ENCODE measurements at regions not wholly inside any gene's neighbourhood (a gene's known extent, or its start where the extent isn't known, plus 50 kb on each side); places are given as distances from the start of the nearest gene placed in this dataset.

DNA sequence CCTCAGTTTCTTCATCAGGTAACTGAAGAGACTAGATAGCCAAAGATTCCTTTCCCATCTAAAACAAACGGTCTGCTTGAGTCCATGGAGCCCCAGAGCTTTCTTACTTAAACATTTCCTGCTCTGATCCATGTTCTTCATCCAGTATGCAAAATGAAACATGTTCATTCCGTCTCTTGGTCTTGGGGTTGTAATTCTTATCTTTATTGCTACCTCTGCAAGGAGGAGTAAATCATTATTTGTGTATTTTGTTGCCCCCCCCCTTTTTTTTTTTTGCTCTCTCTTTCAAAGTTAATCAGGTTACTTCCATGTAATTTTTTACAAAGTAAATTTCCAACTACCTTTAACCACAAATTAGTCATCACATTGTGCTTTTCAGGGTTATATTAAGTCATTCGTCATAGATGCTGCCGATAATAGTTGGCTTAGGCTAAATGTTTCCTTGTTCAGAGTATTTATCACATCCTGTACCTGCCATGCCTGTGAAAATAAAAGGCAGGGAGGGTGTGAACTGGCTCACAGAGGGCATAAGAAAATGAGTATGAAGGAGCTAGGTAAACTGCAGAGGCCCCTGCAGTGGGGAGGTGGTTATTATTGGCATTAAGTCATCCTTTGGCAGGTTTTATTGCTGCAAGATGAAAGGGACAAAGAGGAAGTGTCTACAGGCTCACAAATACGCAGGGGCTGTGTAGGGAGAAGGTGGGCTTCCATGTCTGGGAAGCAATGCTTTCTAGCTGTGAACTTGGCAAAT lies 76.7 kb upstream of the HS3ST1 start (continued):
- no peak for TF ChIP-seq CTCF (conservative IDR thresholded peaks at IDR 0.05; ENCODE audit: low read depth in 2 of 2)
- TF ChIP-seq ZNF331 (CRISPR knock-in tag; IDR thresholded peaks at IDR 0.05; ENCODE audit: low read depth): no peak
- TF ChIP-seq, protein P1, sequence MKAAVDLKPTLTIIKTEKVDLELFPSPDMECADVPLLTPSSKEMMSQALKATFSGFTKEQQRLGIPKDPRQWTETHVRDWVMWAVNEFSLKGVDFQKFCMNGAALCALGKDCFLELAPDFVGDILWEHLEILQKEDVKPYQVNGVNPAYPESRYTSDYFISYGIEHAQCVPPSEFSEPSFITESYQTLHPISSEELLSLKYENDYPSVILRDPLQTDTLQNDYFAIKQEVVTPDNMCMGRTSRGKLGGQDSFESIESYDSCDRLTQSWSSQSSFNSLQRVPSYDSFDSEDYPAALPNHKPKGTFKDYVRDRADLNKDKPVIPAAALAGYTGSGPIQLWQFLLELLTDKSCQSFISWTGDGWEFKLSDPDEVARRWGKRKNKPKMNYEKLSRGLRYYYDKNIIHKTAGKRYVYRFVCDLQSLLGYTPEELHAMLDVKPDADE (IDR thresholded peaks at IDR 0.05): no peak

- DNase-seq (ENCODE audit: low spot score): no peak
- Histone ChIP-seq H4K20me1 (replicated peaks; ENCODE audit: insufficient read depth) (no peaks in the 10 kb centered on the region), H3K36me3 (ENCODE audit: insufficient read depth) (no peaks in the 10 kb centered on the region), H3F3A (replicated peaks; ENCODE audit: low read depth) (no peaks in the 10 kb centered on the region), H3K27me3 (ENCODE audit: insufficient read depth) (no peaks in the 10 kb centered on the region), H3K4me1 (ENCODE audit: insufficient read depth) (no peaks in the 10 kb centered on the region), H3K9me2 (ENCODE audit: insufficient read depth) (peaks cover 4% of the 10 kb centered on the region), H3K4me3 (no peak overlapping the region), H3K27ac (ENCODE audit: low read depth) (no peak overlapping the region), H2AFZ (no peak overlapping the region; the same call in 1 of the 2 replicates), H3K4me2 (no peak overlapping the region), H3K79me2 (replicated peaks; ENCODE audit: insufficient read depth) (no peaks in the 10 kb centered on the region)
- Mint-ChIP-seq H3K4me1 (no peaks in the 10 kb centered on the region), H3K4me3 (no peak overlapping the region), H3K9me3 (no peaks in the 10 kb centered on the region), H3K36me3 (ENCODE audit: low read depth) (no peaks in the 10 kb centered on the region), H3K27me3 (ENCODE audit: insufficient read depth, low read depth, poor library complexity) (peaks cover 5% of the 10 kb centered on the region), H3K27ac (no peak overlapping the region)
- ATAC-seq: no peak
- TF ChIP-seq ZNF462 (CRISPR knock-in tag; IDR thresholded peaks at IDR 0.05) (no peak), EZH2 (IDR thresholded peaks at IDR 0.05; ENCODE audit: low read depth, unreplicated experiment) (no peak)
These were observed 74.5 kb upstream of the HS3ST1 start for GRCh38 chr4:11503166-11503565.
